HCT116 (cell line): ENCODE measurements at regions not wholly inside any gene's neighbourhood (a gene's known extent, or its start where the extent isn't known, plus 50 kb on each side); places are given as distances from the start of the nearest gene placed in this dataset.

Experiments
- ATAC-seq: fragments of 200-7000 bp; cut with Tn5 transposase; 2 replicates; pipeline ENCODE4 v1.9.1; 2020; ENCODE audit warnings: mild to moderate bottlenecking, moderate library complexity
- BruUV-seq: library from RNA; stranded (reverse); fragments of 400-500 nt; replicated peaks from 2 replicates; lab custom pipeline; 2021; lab: Mats Ljungman, UMichigan
- CTCF ChIA-PET: fragments of 300-600 bp; sonication (Branson Sonifier 250); formaldehyde crosslinking; loops from one replicate; lab custom pipeline; 2021; ENCODE audit warnings: antibody characterized with exemption; lab: Charles Lee
- POLR2A ChIA-PET: fragments of 300-600, 350-600 bp; sonication (Branson Sonifier 250); formaldehyde crosslinking; loops from one replicate; lab custom pipeline; 2021; ENCODE audit warnings: antibody characterized with exemption; lab: Charles Lee
- RAD21 ChIA-PET, 2 experiments: fragments of 300-600 bp; sonication (Branson Sonifier 250); formaldehyde crosslinking; loops; one replicate each; lab custom pipeline; 2023; ENCODE audit warnings: low total read pairs in 2 of 2; ENCODE audit not compliant: uncharacterized antibody in 2 of 2, unreplicated experiment in 2 of 2, low non-redundant PET in 1 of 2; lab: Charles Lee
- DNase-seq: peaks from one replicate; pipeline ENCODE4 v3.0.0-alpha.2; 2010; ENCODE audit warnings: low read depth, low spot score
- H2AFZ ChIP-seq: fragments of 200-600 bp; shearing (Covaris generic), sonication (generic); 2 replicates; pipeline ENCODE4 v1.6.1; 2017; ENCODE audit warnings: low read depth, mixed run types, mixed read lengths, antibody characterized with exemption, low read length; ENCODE audit not compliant: poor library complexity, severe bottlenecking
- H3K27ac ChIP-seq: 2 replicates; pipeline ENCODE4 v1.5.1; 2012; ENCODE audit warnings: low read depth, low read length
- H3K27me3 ChIP-seq: fragments of 200-600 bp; sonication (generic); 2 replicates; pipeline ENCODE4 v1.6.1; 2016; ENCODE audit warnings: mixed run types, low read length, mixed read lengths; ENCODE audit not compliant: insufficient read depth
- H3K36me3 ChIP-seq, 2 experiments: fragments of 200-500 bp in 1 of 2; fragments of 200-600 bp in 1 of 2; sonication (Bioruptor generic) in 1 of 2; sonication (generic) in 1 of 2; 2 replicates each; pipeline versions ENCODE4 v1.5.1 to v1.6.1; 2014 to 2016; ENCODE audit warnings: low read length in 2 of 2, inconsistent platforms in 1 of 2, mixed read lengths in 1 of 2, mixed run types in 1 of 2; ENCODE audit not compliant: insufficient read depth in 2 of 2, control insufficient read depth in 1 of 2
- H3K4me1 ChIP-seq, 2 experiments: fragments of 200-600 bp in 1 of 2; sonication (generic) in 1 of 2; 2 replicates each; pipeline versions ENCODE4 v1.5.1 to v1.6.1; 2012 to 2017; ENCODE audit warnings: low read length in 2 of 2, inconsistent platforms in 1 of 2, mild to moderate bottlenecking in 1 of 2, mixed read lengths in 1 of 2, mixed run types in 1 of 2, moderate library complexity in 1 of 2; ENCODE audit not compliant: insufficient read depth in 2 of 2, control insufficient read depth in 1 of 2
- H3K4me2 ChIP-seq: fragments of 200-600 bp; sonication (generic); 2 replicates; pipeline ENCODE4 v1.6.1; 2017; ENCODE audit warnings: mixed run types, low read length, mixed read lengths
- H3K4me3 ChIP-seq, 2 experiments: fragments of 200-600 bp in 1 of 2; sonication (generic) in 1 of 2; replicated peaks in 1 of 2; 2 replicates each; pipeline ENCODE4 v1.5.1; 2011 to 2016; ENCODE audit warnings: low read length in 2 of 2, control low read depth in 1 of 2, low read depth in 1 of 2, mild to moderate bottlenecking in 1 of 2, mixed read lengths in 1 of 2, mixed run types in 1 of 2
- H3K79me2 ChIP-seq: fragments of 200-600 bp; sonication (generic); 2 replicates; pipeline ENCODE4 v1.6.1; 2017; ENCODE audit warnings: mild to moderate bottlenecking, mixed run types, low read length, moderate library complexity, mixed read lengths; ENCODE audit not compliant: insufficient read depth
- H3K9ac ChIP-seq: fragments of 200-600 bp; sonication (generic); 2 replicates; pipeline ENCODE4 v1.6.1; 2016; ENCODE audit warnings: low read length, mixed read lengths
- H3K9me2 ChIP-seq: fragments of 200-600 bp; sonication (generic), shearing (Covaris generic); 2 replicates; pipeline ENCODE4 v1.6.1; 2017; ENCODE audit warnings: mixed run types, mild to moderate bottlenecking, moderate library complexity; ENCODE audit not compliant: insufficient read depth
- H3K9me3 ChIP-seq, 2 experiments: fragments of 200-500 bp in 1 of 2; fragments of 200-600 bp in 1 of 2; sonication (Bioruptor generic) in 1 of 2; sonication (generic) in 1 of 2; 2 replicates each; pipeline ENCODE4 v1.6.1; 2014 to 2017; ENCODE audit warnings: low read length in 2 of 2, mixed read lengths in 2 of 2, inconsistent platforms in 1 of 2, low read depth in 1 of 2, mild to moderate bottlenecking in 1 of 2, mixed run types in 1 of 2, moderate library complexity in 1 of 2; ENCODE audit not compliant: control insufficient read depth in 1 of 2, insufficient read depth in 1 of 2
- H4K20me1 ChIP-seq: fragments of 200-600 bp; sonication (generic), shearing (Covaris generic); 2 replicates; pipeline ENCODE4 v1.6.1; 2017; ENCODE audit warnings: mixed run types, mild to moderate bottlenecking, moderate library complexity; ENCODE audit not compliant: insufficient read depth
- CBX3 ChIP-seq: IDR thresholded peaks from 2 replicates; pipeline ENCODE4 v1.6.1; 2012; ENCODE audit warnings: low read depth
- CEBPB ChIP-seq: IDR thresholded peaks from 2 replicates; pipeline ENCODE4 v1.6.1; 2012; ENCODE audit warnings: low read depth
- ELF1 ChIP-seq: IDR thresholded peaks from 2 replicates; pipeline ENCODE4 v1.6.1; 2012; ENCODE audit warnings: low read depth, borderline replicate concordance
- EZH2phosphoT487 ChIP-seq: fragments of 200-600 bp; IDR thresholded peaks from 2 replicates; pipeline ENCODE4 v1.6.1; 2018; ENCODE audit warnings: antibody characterized with exemption, borderline replicate concordance
- FOSL1 ChIP-seq: IDR thresholded peaks from 2 replicates; pipeline ENCODE4 v1.6.1; 2012; ENCODE audit warnings: low read depth
- POLR2A ChIP-seq: IDR thresholded peaks from 2 replicates; pipeline ENCODE4 v1.7.0; 2011; ENCODE audit warnings: borderline replicate concordance; ENCODE audit not compliant: insufficient read depth, insufficient read length; ENCODE audit errors: extremely low read depth
- SIN3A ChIP-seq: IDR thresholded peaks from 2 replicates; pipeline ENCODE4 v1.6.1; 2012; ENCODE audit warnings: low read depth
- SP1 ChIP-seq: IDR thresholded peaks from 2 replicates; pipeline ENCODE4 v1.6.1; 2012; ENCODE audit warnings: low read depth
- SRF ChIP-seq: IDR thresholded peaks from 2 replicates; pipeline ENCODE4 v1.6.1; 2012; ENCODE audit warnings: low read depth
- ZFX ChIP-seq: fragments of 450-650 bp; IDR thresholded peaks from 2 replicates; pipeline ENCODE4 v1.6.1; 2017
- intact Hi-C: fragments of 100-400 bp; cut with micrococcal nuclease; formaldehyde crosslinking; loops from 2 replicates; pipeline ENCODE4 v1.10.0; 2022
- TF ChIP-seq, protein P1 (sequence below), 3 experiments: fragments of 200-600 bp in 1 of 3; sonication (generic) in 1 of 3; IDR thresholded peaks in 2 of 3; conservative IDR thresholded peaks in 1 of 3; 2 replicates each; pipeline ENCODE4 v1.5.1; 2012 to 2017; ENCODE audit warnings: low read depth in 2 of 3, low read length in 2 of 3, antibody characterized with exemption in 1 of 3, borderline replicate concordance in 1 of 3, control low read depth in 1 of 3, mild to moderate bottlenecking in 1 of 3, mixed read lengths in 1 of 3, mixed run types in 1 of 3, moderate library complexity in 1 of 3; ENCODE audit not compliant: insufficient read depth in 1 of 3
- TF ChIP-seq, protein P2 (sequence below): IDR thresholded peaks from 2 replicates; pipeline ENCODE4 v1.6.1; 2012; ENCODE audit warnings: low read depth

DNA sequence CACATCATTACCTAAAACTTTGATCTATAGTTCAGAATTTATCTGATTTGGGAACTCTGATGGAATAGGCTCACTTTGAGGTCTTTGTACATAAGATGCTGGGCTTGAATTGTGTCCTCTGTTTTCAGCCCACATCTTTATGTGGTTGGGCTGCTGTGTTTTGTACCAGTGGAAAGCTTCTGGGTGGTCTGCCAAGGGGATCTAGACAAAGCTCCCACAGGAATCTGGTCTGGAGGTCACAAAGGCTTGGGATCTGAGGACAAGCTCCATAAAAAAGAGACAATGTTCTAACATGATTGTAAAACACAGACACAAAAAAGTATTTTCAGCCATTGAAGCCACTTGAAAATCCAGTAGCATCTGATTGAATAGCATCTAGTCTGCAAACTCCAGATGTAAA lies 393.5 kb upstream of the PITX2 start:
- H3K9me3 ChIP-seq: no peaks in the 10 kb centered on the region
- no peaks in the 10 kb centered on the region for H3K36me3 ChIP-seq
- RAD21 ChIA-PET: no interaction called here
- no peaks in the 10 kb centered on the region for H4K20me1 ChIP-seq
- POLR2A ChIA-PET: no interaction called here
- H3K9me2 ChIP-seq: no peaks in the 10 kb centered on the region
- intact Hi-C loops: no loop called here
- no peaks in the 10 kb centered on the region for H3K79me2 ChIP-seq
- CTCF ChIA-PET: no interaction called here
- no peak overlapping the region for H3K9ac ChIP-seq
- TF ChIP-seq, protein P1, sequence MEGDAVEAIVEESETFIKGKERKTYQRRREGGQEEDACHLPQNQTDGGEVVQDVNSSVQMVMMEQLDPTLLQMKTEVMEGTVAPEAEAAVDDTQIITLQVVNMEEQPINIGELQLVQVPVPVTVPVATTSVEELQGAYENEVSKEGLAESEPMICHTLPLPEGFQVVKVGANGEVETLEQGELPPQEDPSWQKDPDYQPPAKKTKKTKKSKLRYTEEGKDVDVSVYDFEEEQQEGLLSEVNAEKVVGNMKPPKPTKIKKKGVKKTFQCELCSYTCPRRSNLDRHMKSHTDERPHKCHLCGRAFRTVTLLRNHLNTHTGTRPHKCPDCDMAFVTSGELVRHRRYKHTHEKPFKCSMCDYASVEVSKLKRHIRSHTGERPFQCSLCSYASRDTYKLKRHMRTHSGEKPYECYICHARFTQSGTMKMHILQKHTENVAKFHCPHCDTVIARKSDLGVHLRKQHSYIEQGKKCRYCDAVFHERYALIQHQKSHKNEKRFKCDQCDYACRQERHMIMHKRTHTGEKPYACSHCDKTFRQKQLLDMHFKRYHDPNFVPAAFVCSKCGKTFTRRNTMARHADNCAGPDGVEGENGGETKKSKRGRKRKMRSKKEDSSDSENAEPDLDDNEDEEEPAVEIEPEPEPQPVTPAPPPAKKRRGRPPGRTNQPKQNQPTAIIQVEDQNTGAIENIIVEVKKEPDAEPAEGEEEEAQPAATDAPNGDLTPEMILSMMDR (IDR thresholded peaks at IDR 0.05 in 2 of 3, conservative IDR thresholded peaks at IDR 0.05 in 1 of 3; ENCODE audit: borderline replicate concordance in 1 of 3, insufficient read depth in 1 of 3, low read depth in 2 of 3, low read length in 2 of 3): no peak
- TF ChIP-seq CBX3 (no peak), SIN3A (no peak), EZH2phosphoT487 (no peak), CEBPB (no peak), ELF1 (no peak), SP1 (no peak), POLR2A (no peak), ZFX (no peak), SRF (no peak), FOSL1 (no peak)
- TF ChIP-seq, protein P2, sequence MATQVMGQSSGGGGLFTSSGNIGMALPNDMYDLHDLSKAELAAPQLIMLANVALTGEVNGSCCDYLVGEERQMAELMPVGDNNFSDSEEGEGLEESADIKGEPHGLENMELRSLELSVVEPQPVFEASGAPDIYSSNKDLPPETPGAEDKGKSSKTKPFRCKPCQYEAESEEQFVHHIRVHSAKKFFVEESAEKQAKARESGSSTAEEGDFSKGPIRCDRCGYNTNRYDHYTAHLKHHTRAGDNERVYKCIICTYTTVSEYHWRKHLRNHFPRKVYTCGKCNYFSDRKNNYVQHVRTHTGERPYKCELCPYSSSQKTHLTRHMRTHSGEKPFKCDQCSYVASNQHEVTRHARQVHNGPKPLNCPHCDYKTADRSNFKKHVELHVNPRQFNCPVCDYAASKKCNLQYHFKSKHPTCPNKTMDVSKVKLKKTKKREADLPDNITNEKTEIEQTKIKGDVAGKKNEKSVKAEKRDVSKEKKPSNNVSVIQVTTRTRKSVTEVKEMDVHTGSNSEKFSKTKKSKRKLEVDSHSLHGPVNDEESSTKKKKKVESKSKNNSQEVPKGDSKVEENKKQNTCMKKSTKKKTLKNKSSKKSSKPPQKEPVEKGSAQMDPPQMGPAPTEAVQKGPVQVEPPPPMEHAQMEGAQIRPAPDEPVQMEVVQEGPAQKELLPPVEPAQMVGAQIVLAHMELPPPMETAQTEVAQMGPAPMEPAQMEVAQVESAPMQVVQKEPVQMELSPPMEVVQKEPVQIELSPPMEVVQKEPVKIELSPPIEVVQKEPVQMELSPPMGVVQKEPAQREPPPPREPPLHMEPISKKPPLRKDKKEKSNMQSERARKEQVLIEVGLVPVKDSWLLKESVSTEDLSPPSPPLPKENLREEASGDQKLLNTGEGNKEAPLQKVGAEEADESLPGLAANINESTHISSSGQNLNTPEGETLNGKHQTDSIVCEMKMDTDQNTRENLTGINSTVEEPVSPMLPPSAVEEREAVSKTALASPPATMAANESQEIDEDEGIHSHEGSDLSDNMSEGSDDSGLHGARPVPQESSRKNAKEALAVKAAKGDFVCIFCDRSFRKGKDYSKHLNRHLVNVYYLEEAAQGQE: no peak
- TF ChIP-seq, all 23 proteins: peak for 0
- no peak for DNase-seq
- no peak overlapping the region for H3K27ac ChIP-seq
- H3K4me3 ChIP-seq: no peak overlapping the region
- no TSS peak for BruUV-seq
- no peaks in the 10 kb centered on the region for H3K27me3 ChIP-seq
- no peak for ATAC-seq
- H3K4me1 ChIP-seq: no peaks in the 10 kb centered on the region
- no peak overlapping the region for H3K4me2 ChIP-seq
- H2AFZ ChIP-seq: no peak overlapping the region
